Upper lobe of left lung (tissue), 6 donors: ENCODE measurements at regions not wholly inside any gene's neighbourhood (a gene's known extent, or its start where the extent isn't known, plus 50 kb on each side); places are given as distances from the start of the nearest gene placed in this dataset.
"Not testable (repeated sequence)": the region's sequence is repeated elsewhere in the genome, so short reads cannot be mapped to it uniquely, and the experiment has no call there.

ENCODE experiments used
- ATAC-seq, 2 donors: fragments of 200-7000 bp; cut with Tn5 transposase; one replicate each; pipeline ENCODE4 v1.9.1; 2022; ENCODE audit warnings: mild to moderate bottlenecking in 2 of 2, moderate library complexity in 2 of 2; ENCODE audit not compliant: low FRiP score in 2 of 2
- DNase-seq, 2 donors: peaks; one replicate each; pipeline ENCODE4 v3.0.0-alpha.2; 2019 to 2020
- H3K27ac ChIP-seq, 4 donors: fragments of 200-600 bp; sonication (generic); one replicate each; pipeline ENCODE4 v1.5.1; 2016 to 2019
- H3K27me3 ChIP-seq, 4 donors: fragments of 200-600 bp; sonication (generic); one replicate each; pipeline ENCODE4 v1.5.1; 2017 to 2019
- H3K36me3 ChIP-seq, 4 donors: fragments of 200-600 bp; sonication (generic); one replicate each; pipeline ENCODE4 v1.5.1; 2016 to 2019
- H3K4me1 ChIP-seq, 4 donors: fragments of 200-600 bp; sonication (generic); one replicate each; pipeline ENCODE4 v1.5.1; 2018 to 2019
- H3K4me3 ChIP-seq, 4 donors: fragments of 200-600 bp; sonication (generic); one replicate each; pipeline ENCODE4 v1.5.1; 2017 to 2019; ENCODE audit warnings: mild to moderate bottlenecking in 2 of 4, moderate library complexity in 1 of 4
- H3K9me3 ChIP-seq, 4 donors: fragments of 200-600 bp; sonication (generic); one replicate each; pipeline ENCODE4 v1.5.1; 2018 to 2019
- EP300 ChIP-seq, 4 donors: sonication (generic); formaldehyde crosslinking; IDR thresholded peaks; one replicate each; pipeline ENCODE4 v1.5.1; 2017; ENCODE audit warnings: antibody characterized with exemption in 4 of 4, control low read depth in 2 of 4
- POLR2A ChIP-seq, 4 donors: fragments of 450-650 bp; IDR thresholded peaks; one replicate each; pipeline ENCODE4 v1.5.1; 2016 to 2017; ENCODE audit warnings: antibody characterized with exemption in 4 of 4, mild to moderate bottlenecking in 2 of 4
- POLR2AphosphoS5 ChIP-seq, 2 donors: sonication (generic); formaldehyde crosslinking; IDR thresholded peaks; one replicate each; pipeline ENCODE4 v1.5.1; 2017; ENCODE audit warnings: antibody characterized with exemption in 2 of 2
- WGBS, 2 donors: methylation state at CpG; one replicate each; pipeline ENCODE4 v1.1.5; 2017 to 2018; 5-methylcytosine and 5-hydroxymethylcytosine counted together
- TF ChIP-seq, protein P1 (sequence below), 6 experiments: fragments of 450-650 bp in 4 of 6; fragments of 200-600 bp in 2 of 6; sonication (generic) in 2 of 6; IDR thresholded peaks; one replicate each; pipeline ENCODE4 v1.5.1; 2016 to 2019; ENCODE audit warnings: antibody characterized with exemption in 6 of 6
- donor health status: DM: no; HTN: no; CAD: no; lungs with moderate emphysema.
- donor health status: DM: no; HTN: yes; CAD: no; lungs with severe emphysema.

DNA sequence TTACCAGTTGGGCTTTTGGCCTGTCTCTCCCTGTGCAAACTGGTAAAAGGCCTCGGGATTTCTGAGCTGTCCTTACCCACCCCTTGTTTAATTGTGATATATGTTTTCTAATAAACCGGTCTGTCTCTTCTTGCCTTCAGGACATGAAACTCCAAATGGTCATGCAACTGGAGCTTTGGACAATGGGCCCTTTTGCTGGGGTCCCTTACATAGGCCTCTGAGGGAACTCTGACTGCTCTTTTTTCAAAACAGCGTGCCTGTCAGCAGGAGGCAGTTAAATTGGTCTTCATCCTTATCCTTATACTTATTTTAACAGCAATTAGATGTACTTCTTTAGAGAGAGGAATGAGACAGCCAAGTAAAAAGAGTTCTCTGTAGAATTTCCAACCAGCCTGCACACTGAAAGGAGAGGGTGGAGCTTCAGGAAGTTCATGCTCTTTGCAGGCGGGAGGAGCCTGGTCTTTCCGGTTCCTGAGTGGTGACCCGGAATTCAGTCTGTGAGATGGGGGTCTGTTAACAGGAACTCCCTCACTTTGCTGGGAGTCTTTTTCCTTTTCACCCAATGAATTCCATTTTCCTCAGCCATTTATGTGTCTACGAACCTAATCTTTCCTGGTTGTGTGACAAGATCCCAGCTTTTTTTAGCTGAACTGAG lies 299.6 kb upstream of the GJE1 start:
- TF ChIP-seq EP300 (IDR thresholded peaks at IDR 0.05) (no peak), POLR2A (IDR thresholded peaks at IDR 0.05) (no peak), POLR2AphosphoS5 (IDR thresholded peaks at IDR 0.05) (no peak)
- TF ChIP-seq, protein P1, sequence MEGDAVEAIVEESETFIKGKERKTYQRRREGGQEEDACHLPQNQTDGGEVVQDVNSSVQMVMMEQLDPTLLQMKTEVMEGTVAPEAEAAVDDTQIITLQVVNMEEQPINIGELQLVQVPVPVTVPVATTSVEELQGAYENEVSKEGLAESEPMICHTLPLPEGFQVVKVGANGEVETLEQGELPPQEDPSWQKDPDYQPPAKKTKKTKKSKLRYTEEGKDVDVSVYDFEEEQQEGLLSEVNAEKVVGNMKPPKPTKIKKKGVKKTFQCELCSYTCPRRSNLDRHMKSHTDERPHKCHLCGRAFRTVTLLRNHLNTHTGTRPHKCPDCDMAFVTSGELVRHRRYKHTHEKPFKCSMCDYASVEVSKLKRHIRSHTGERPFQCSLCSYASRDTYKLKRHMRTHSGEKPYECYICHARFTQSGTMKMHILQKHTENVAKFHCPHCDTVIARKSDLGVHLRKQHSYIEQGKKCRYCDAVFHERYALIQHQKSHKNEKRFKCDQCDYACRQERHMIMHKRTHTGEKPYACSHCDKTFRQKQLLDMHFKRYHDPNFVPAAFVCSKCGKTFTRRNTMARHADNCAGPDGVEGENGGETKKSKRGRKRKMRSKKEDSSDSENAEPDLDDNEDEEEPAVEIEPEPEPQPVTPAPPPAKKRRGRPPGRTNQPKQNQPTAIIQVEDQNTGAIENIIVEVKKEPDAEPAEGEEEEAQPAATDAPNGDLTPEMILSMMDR (IDR thresholded peaks at IDR 0.05), result no peak
- ATAC-seq (no peak), DNase-seq (no peak)
- Histone ChIP-seq H3K4me1 (no peaks in the 10 kb centered on the region), H3K27me3 (no peaks in the 10 kb centered on the region), H3K27ac (no peak overlapping the region), H3K36me3 (no peaks in the 10 kb centered on the region), H3K9me3 (no peaks in the 10 kb centered on the region), H3K4me3 (no peak overlapping the region)
- WGBS, 2 donors, result 79 to 85% methylated on average over 7 of the region's 7 CpGs

DNA sequence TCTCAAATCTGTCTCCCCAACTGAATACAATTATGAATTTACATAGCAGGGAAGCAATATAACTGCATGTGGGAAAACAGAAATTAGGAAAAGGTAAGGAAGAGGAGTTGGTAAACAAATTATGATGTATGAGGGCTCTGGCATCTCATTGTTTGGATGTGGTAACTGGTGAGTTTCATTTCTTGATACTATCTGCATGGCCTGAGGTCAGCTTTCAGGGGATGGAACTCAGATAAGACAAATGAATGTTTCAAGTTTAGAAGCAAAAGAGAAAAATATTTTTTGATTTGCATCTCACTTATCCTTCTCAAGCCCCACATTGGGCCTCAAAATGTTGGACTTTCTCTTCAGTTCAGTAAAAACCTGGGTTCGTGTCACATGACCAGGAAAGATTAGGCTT lies 302.2 kb upstream of the GJE1 start:
- H3K27me3 ChIP-seq, result no peaks in the 10 kb centered on the region
- WGBS, 2 donors, result 67 to 77% methylated on average over 1 of the region's 1 CpG
- DNase-seq (no peak), ATAC-seq (no peak)
- TF ChIP-seq EP300 (IDR thresholded peaks at IDR 0.05) (no peak), POLR2A (IDR thresholded peaks at IDR 0.05) (no peak), POLR2AphosphoS5 (IDR thresholded peaks at IDR 0.05) (no peak)
- TF ChIP-seq, protein P1 (IDR thresholded peaks at IDR 0.05), result no peak
- H3K4me3 ChIP-seq, result no peak overlapping the region
- H3K4me1 ChIP-seq, result no peaks in the 10 kb centered on the region
- H3K9me3 ChIP-seq, result no peaks in the 10 kb centered on the region
- no peaks in the 10 kb centered on the region for H3K36me3 ChIP-seq
- no peak overlapping the region for H3K27ac ChIP-seq

DNA sequence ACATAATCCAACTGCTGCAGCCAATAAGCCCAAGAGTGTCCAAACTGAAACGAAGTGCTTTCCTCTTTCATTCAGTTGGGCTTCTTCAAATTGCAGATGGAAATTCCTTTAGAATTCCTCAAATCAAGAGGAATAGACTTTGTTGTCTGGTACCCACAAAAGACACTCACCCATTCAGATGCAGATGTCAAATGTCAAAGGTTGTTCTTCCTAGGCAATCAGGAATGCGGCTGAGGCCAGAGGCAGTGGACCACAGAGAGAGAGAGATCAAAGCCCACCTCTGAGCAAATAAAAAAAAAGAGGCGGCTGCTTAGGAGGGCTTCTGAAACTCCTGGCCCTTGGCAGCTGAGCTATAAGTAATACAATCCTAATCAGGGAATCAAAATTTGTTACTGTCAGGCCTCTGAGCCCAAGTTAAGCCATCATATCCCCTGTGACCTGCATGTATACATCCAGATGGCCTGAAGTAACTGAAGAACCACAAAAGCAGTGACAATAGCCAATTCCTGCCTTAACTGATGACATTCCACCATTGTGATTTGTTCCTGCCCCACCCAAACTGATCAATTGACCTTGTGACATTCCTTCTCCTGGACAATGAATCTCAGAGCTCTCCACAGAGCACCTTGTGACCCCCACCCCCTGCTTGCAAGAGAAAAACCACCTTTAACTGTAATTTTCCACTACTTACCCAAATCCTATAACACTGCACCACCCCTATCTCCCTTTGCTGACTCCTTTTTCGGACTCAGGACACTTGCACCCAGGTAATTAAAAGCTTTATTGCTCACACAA lies 303.0 kb upstream of the GJE1 start:
- 55 to 58% methylated on average over 4 of the region's 4 CpGs for WGBS, 2 donors
- Histone ChIP-seq H3K4me1 (no peaks in the 10 kb centered on the region), H3K9me3 (no peaks in the 10 kb centered on the region), H3K4me3 (no peak overlapping the region), H3K27ac (no peak overlapping the region), H3K36me3 (no peaks in the 10 kb centered on the region), H3K27me3 (no peaks in the 10 kb centered on the region)
- ATAC-seq (no peak), DNase-seq (no peak)
- TF ChIP-seq POLR2AphosphoS5 (IDR thresholded peaks at IDR 0.05) (no peak), POLR2A (IDR thresholded peaks at IDR 0.05) (no peak), EP300 (IDR thresholded peaks at IDR 0.05) (no peak)
- TF ChIP-seq, protein P1 (IDR thresholded peaks at IDR 0.05), result no peak

DNA sequence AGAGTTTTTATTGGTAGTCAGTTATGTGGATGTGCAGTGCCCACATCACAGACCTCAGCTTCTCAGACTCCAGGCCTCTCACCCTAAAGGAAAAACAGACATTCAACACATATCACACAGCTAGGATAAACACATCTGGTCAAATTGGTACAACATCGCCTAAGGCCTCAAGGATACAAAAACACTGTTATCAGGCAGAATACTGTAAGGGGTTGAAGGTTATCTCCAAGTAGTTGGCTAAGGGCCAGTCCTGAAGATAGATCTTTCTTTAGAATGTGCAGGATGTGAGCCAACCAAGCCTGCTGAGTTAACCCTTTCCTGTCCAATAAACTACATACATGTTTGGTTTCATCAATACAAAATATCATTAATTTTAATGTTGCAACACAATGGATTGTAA lies 308.4 kb upstream of the GJE1 start:
- 63 to 66% methylated on average over 1 of the region's 1 CpG for WGBS, 2 donors
- no peak for ATAC-seq
- TF ChIP-seq POLR2AphosphoS5 (IDR thresholded peaks at IDR 0.05) (no peak), POLR2A (IDR thresholded peaks at IDR 0.05) (no peak), EP300 (IDR thresholded peaks at IDR 0.05) (no peak)
- TF ChIP-seq, protein P1 (IDR thresholded peaks at IDR 0.05), result no peak

DNA sequence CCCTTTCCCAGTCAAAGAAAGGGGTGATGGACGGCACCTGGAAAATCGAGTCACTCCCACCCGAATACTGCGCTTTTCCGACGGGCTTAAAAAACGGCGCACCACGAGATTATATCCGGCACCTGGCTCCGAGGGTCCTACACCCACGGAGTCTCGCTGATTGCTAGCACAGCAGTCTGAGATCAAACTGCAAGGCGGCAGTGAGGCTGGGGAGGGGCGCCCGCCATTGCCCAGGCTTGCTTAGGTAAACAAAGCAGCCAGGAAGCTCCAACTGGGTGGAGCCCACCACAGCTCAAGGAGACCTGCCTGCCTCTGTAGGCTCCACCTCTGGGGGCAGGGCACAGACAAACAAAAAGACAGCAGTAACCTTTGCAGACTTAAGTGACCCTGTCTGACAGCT lies 317.7 kb upstream of the GJE1 start:
- ATAC-seq, H3K27ac ChIP-seq, H3K9me3 ChIP-seq, H3K4me3 ChIP-seq, H3K4me1 ChIP-seq, H3K27me3 ChIP-seq, H3K36me3 ChIP-seq: not testable (repeated sequence)
- whole genome bisulfite sequencing, 2 donors, result 88 to 98% methylated on average over 14 to 16 of the region's 16 CpGs
- peak in 1 of 2 donors; percentile 32 for DNase-seq

More for the DNA sequence above, 308.4 kb upstream of the GJE1 start:
- H3K27ac ChIP-seq, result no peak overlapping the region
- DNase-seq, result no peak
- no peaks in the 10 kb centered on the region for H3K9me3 ChIP-seq
- H3K27me3 ChIP-seq, result no peaks in the 10 kb centered on the region
- H3K4me3 ChIP-seq, result no peak overlapping the region
- H3K4me1 ChIP-seq, result no peaks in the 10 kb centered on the region
- no peaks in the 10 kb centered on the region for H3K36me3 ChIP-seq
